MM.1S (cell line): ENCODE measurements at regions not wholly inside any gene's neighbourhood (a gene's known extent, or its start where the extent isn't known, plus 50 kb on each side); places are given as distances from the start of the nearest gene placed in this dataset.
"Not testable (repeated sequence)": the region's sequence is repeated elsewhere in the genome, so short reads cannot be mapped to it uniquely, and the experiment has no call there.

Source experiments
- DNase-seq: peaks from one replicate; pipeline ENCODE4 v3.0.0-alpha.2; 2015
- H2AFZ ChIP-seq: fragments of 300-600 bp; sonication (generic); 2 replicates; pipeline ENCODE4 v1.6.0; 2016; ENCODE audit warnings: antibody characterized with exemption, low read length
- H3F3A ChIP-seq: fragments of 300-600 bp; sonication (generic); 2 replicates; pipeline ENCODE4 v1.6.1; 2016; ENCODE audit warnings: mild to moderate bottlenecking, antibody characterized with exemption, low read length, moderate library complexity, mixed read lengths; ENCODE audit not compliant: insufficient read depth
- H3K27ac ChIP-seq: fragments of 300-600 bp; sonication (generic); 2 replicates; pipeline ENCODE4 v1.5.1; 2016; ENCODE audit warnings: mild to moderate bottlenecking, low read length
- H3K27me3 ChIP-seq: fragments of 300-600 bp; sonication (generic); replicated peaks from 2 replicates; pipeline ENCODE4 v1.6.0; 2016; ENCODE audit warnings: low read length; ENCODE audit not compliant: insufficient read depth
- H3K36me3 ChIP-seq: fragments of 300-600 bp; sonication (generic); replicated peaks from 2 replicates; pipeline ENCODE4 v1.6.1; 2016; ENCODE audit warnings: mild to moderate bottlenecking, low read length, mixed read lengths; ENCODE audit not compliant: insufficient read depth
- H3K4me1 ChIP-seq: fragments of 300-600 bp; sonication (generic); 2 replicates; pipeline ENCODE4 v1.6.1; 2016; ENCODE audit warnings: low read length, mixed read lengths
- H3K4me2 ChIP-seq: fragments of 300-600 bp; sonication (generic); 2 replicates; pipeline ENCODE4 v1.6.0; 2016; ENCODE audit warnings: low read depth, low read length
- H3K4me3 ChIP-seq: fragments of 300-600 bp; sonication (generic); 2 replicates; pipeline ENCODE4 v1.5.1; 2016; ENCODE audit warnings: low read length, mixed read lengths
- H3K79me2 ChIP-seq: fragments of 300-600 bp; sonication (generic); 2 replicates; pipeline ENCODE4 v1.6.1; 2016; ENCODE audit warnings: mixed run types, low read length, mixed read lengths
- H3K9ac ChIP-seq: fragments of 300-600 bp; sonication (generic); 2 replicates; pipeline ENCODE4 v1.6.1; 2016; ENCODE audit warnings: low read length, mixed read lengths
- H3K9me2 ChIP-seq: fragments of 300-600 bp; sonication (generic); replicated peaks from 2 replicates; pipeline ENCODE4 v1.6.1; 2016; ENCODE audit warnings: mild to moderate bottlenecking, low read length, mixed read lengths; ENCODE audit not compliant: insufficient read depth
- H3K9me3 ChIP-seq: fragments of 300-600 bp; sonication (generic); replicated peaks from 2 replicates; pipeline ENCODE4 v1.6.1; 2016; ENCODE audit warnings: mild to moderate bottlenecking, low read length, mixed read lengths; ENCODE audit not compliant: insufficient read depth
- H4K20me1 ChIP-seq: fragments of 300-600 bp; sonication (generic); 2 replicates; pipeline ENCODE4 v1.6.1; 2016; ENCODE audit warnings: mild to moderate bottlenecking, low read length, moderate library complexity, mixed read lengths; ENCODE audit not compliant: insufficient read depth
- CTCF ChIP-seq: fragments of 300-600 bp; sonication (generic); IDR thresholded peaks from 2 replicates; pipeline ENCODE4 v1.5.1; 2016; ENCODE audit warnings: antibody characterized with exemption, low read length, mixed read lengths
- EZH2 ChIP-seq: fragments of 300-600 bp; sonication (generic); optimal IDR thresholded peaks from 2 replicates; pipeline ENCODE3; 2017; ENCODE audit warnings: low read depth, mild to moderate bottlenecking, antibody characterized with exemption, low read length, mixed read lengths
- EZH2phosphoT487 ChIP-seq: fragments of 300-600 bp; sonication (generic); IDR thresholded peaks from 2 replicates; pipeline ENCODE4 v1.6.1; 2018; ENCODE audit warnings: antibody characterized with exemption, low read length

GRCh38 chr7:34575006-34575405 is 83.0 kb upstream of the NPSR1 start:
- Histone ChIP-seq H3F3A (no peaks in the 10 kb centered on the region), H2AFZ (no peak overlapping the region), H3K36me3 (no peaks in the 10 kb centered on the region), H3K9ac (no peak overlapping the region), H3K9me2 (no peaks in the 10 kb centered on the region), H4K20me1 (no peaks in the 10 kb centered on the region), H3K27me3 (no peaks in the 10 kb centered on the region), H3K9me3 (no peaks in the 10 kb centered on the region), H3K4me1 (no peaks in the 10 kb centered on the region), H3K4me2 (no peak overlapping the region), H3K4me3 (no peak overlapping the region), H3K27ac (no peak overlapping the region), H3K79me2 (no peaks in the 10 kb centered on the region)
- no peak for DNase-seq
- TF ChIP-seq EZH2, result no peak
- no peak for TF ChIP-seq CTCF
- TF ChIP-seq EZH2phosphoT487, result no peak

GRCh38 chr7:34577934-34578333 is 80.1 kb upstream of the NPSR1 start:
- H3K4me1 ChIP-seq, H3F3A ChIP-seq, H3K9me3 ChIP-seq, H3K27me3 ChIP-seq, H3K9me2 ChIP-seq, H2AFZ ChIP-seq, H3K79me2 ChIP-seq, H3K4me3 ChIP-seq, H4K20me1 ChIP-seq, H3K9ac ChIP-seq, DNase-seq, H3K27ac ChIP-seq, H3K36me3 ChIP-seq, H3K4me2 ChIP-seq: not testable (repeated sequence)

GRCh38 chr7:34581698-34582097 is 76.3 kb upstream of the NPSR1 start:
- DNase-seq, result not testable (repeated sequence)

GRCh38 chr7:34584526-34584925 is 73.5 kb upstream of the NPSR1 start:
- Histone ChIP-seq H3K79me2 (no peaks in the 10 kb centered on the region), H3K27me3 (no peaks in the 10 kb centered on the region), H3K9me3 (no peaks in the 10 kb centered on the region), H3K4me1 (no peaks in the 10 kb centered on the region), H3K36me3 (no peaks in the 10 kb centered on the region), H2AFZ (no peak overlapping the region), H3F3A (no peaks in the 10 kb centered on the region), H3K4me3 (no peak overlapping the region), H3K4me2 (no peak overlapping the region), H4K20me1 (no peaks in the 10 kb centered on the region), H3K27ac (no peak overlapping the region), H3K9ac (no peak overlapping the region), H3K9me2 (no peaks in the 10 kb centered on the region)
- DNase-seq, result no peak
- TF ChIP-seq EZH2phosphoT487 (no peak), EZH2 (no peak), CTCF (no peak)

More at GRCh38 chr7:34581698-34582097, 76.3 kb upstream of the NPSR1 start:
- H3K4me2 ChIP-seq, H3K36me3 ChIP-seq, H3K4me1 ChIP-seq, H3K79me2 ChIP-seq, H3K27me3 ChIP-seq, H3K9me2 ChIP-seq, H2AFZ ChIP-seq, H4K20me1 ChIP-seq, H3K9me3 ChIP-seq, H3K4me3 ChIP-seq, H3K27ac ChIP-seq, H3K9ac ChIP-seq, H3F3A ChIP-seq: not testable (repeated sequence)
